Left kidney (tissue), 1 donor: ENCODE measurements at regions not wholly inside any gene's neighbourhood (a gene's known extent, or its start where the extent isn't known, plus 50 kb on each side); places are given as distances from the start of the nearest gene placed in this dataset.

Source experiments
- DNase-seq: peaks from one replicate; pipeline ENCODE4 v3.0.0-alpha.2; 2013

- DNase-seq, result no peak
Observed at GRCh38 chr5:35362772-35363171, 132.5 kb upstream of the PRLR start.

- no peak for DNase-seq
Observed at GRCh38 chr5:35360671-35361070, 130.4 kb upstream of the PRLR start.

GRCh38 chr5:35359859-35360258 lies 129.6 kb upstream of the PRLR start:
- DNase-seq, result no peak

GRCh38 chr5:35357973-35358372 lies 127.7 kb upstream of the PRLR start:
- DNase-seq, result no peak

GRCh38 chr5:35356725-35357124 lies 126.4 kb upstream of the PRLR start:
- DNase-seq, result no peak

- no peak for DNase-seq
Observed at GRCh38 chr5:35354751-35355150, 124.5 kb upstream of the PRLR start.

- DNase-seq, result no peak
Observed at GRCh38 chr5:35345222-35345621, 114.9 kb upstream of the PRLR start.

- DNase-seq, result no peak
Observed at GRCh38 chr5:35342664-35343063, 112.4 kb upstream of the PRLR start.

GRCh38 chr5:35341189-35341588 lies 110.9 kb upstream of the PRLR start:
- DNase-seq, result no peak

GRCh38 chr5:35339616-35340100 lies 109.4 kb upstream of the PRLR start:
- no peak for DNase-seq

GRCh38 chr5:35339006-35339405 lies 108.7 kb upstream of the PRLR start:
- no peak for DNase-seq

- no peak for DNase-seq
Observed at GRCh38 chr5:35338157-35338453, 107.8 kb upstream of the PRLR start.

GRCh38 chr5:35337340-35338156 lies 107.3 kb upstream of the PRLR start:
- no peak for DNase-seq

GRCh38 chr5:35336230-35336629 lies 105.9 kb upstream of the PRLR start:
- DNase-seq, result no peak

GRCh38 chr5:35335752-35336151 lies 105.5 kb upstream of the PRLR start:
- no peak for DNase-seq

- no peak for DNase-seq
Observed at GRCh38 chr5:35333366-35333765, 103.1 kb upstream of the PRLR start.

GRCh38 chr5:35331956-35332950 lies 102.0 kb upstream of the PRLR start:
- DNase-seq, result no peak

GRCh38 chr5:35325836-35326235 lies 95.5 kb upstream of the PRLR start:
- DNase-seq, result no peak

- DNase-seq, result no peak
Observed at GRCh38 chr5:35324679-35325078, 94.4 kb upstream of the PRLR start.

GRCh38 chr5:35324201-35324600 lies 93.9 kb upstream of the PRLR start:
- DNase-seq, result no peak

- DNase-seq, result no peak
Observed at GRCh38 chr5:35320029-35320428, 89.7 kb upstream of the PRLR start.

- no peak for DNase-seq
Observed at GRCh38 chr5:35319333-35320002, 89.2 kb upstream of the PRLR start.

- no peak for DNase-seq
Observed at GRCh38 chr5:35317586-35317985, 87.3 kb upstream of the PRLR start.
